ENCODE measurements at regions not wholly inside any gene's neighbourhood (a gene's known extent, or its start where the extent isn't known, plus 50 kb on each side); places are given as distances from the start of the nearest gene placed in this dataset.

GRCh38 chr3:146894406-146894805, 289.3 kb upstream of the PLSCR5 start (continued):
- TF ChIP-seq IKZF1 (conservative IDR thresholded peaks at IDR 0.05), result no peak
- TF ChIP-seq GATAD2B (conservative IDR thresholded peaks at IDR 0.05; ENCODE audit: low read depth), result no peak
- no peak for TF ChIP-seq PML (IDR thresholded peaks at IDR 0.05; ENCODE audit: low read length)
- no peak for TF ChIP-seq BRCA1 (IDR thresholded peaks at IDR 0.05; ENCODE audit: low read depth, low read length)
- no peak for TF ChIP-seq ZNF592 (IDR thresholded peaks at IDR 0.05)
- TF ChIP-seq SMAD5 (IDR thresholded peaks at IDR 0.05; ENCODE audit: low read depth), result no peak
- no peak for TF ChIP-seq BCLAF1 (IDR thresholded peaks at IDR 0.05)

DNA sequence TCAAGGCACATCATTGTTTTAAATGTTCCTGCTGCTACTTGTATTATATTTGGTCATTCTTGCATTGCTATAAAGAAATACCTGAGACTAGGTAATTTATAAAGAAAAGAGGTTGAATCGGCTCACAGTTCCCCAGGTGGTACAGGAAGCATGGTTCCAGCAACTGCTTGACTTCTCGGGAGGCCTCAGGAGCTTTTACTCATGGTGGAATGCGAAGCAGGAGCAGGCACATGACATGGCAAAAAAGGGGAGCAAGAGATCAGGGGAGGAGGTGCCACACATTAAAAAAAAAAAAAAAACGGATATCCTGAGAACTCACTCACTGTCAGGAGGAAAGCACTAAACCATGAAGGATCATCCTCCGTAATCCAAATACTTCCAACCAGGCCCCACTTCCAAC, 286.9 kb upstream of the PLSCR5 start:
- intact Hi-C loops (cut with micrococcal nuclease; ENCODE audit: unreplicated experiment), result no loop called here
- DNase-seq (ENCODE audit: low read depth, low spot score) (no peak), ATAC-seq (no peak), FAIRE-seq (no peak)
- Histone ChIP-seq H3K27ac (ENCODE audit: control insufficient read depth, insufficient read depth) (no peak overlapping the region), H3K79me2 (ENCODE audit: control insufficient read depth, insufficient read depth, low read length) (no peaks in the 10 kb centered on the region), H4K20me1 (ENCODE audit: control insufficient read depth, insufficient read depth) (no peaks in the 10 kb centered on the region), H3K4me1 (ENCODE audit: control insufficient read depth, insufficient read depth, low read length) (no peaks in the 10 kb centered on the region), H3K36me3 (ENCODE audit: control insufficient read depth in 2 of 2, insufficient read depth in 2 of 2, low read length in 1 of 2) (no peaks in the 10 kb centered on the region), H3K4me2 (ENCODE audit: control insufficient read depth, insufficient read depth) (no peak overlapping the region), H3K9me3 (replicated peaks; ENCODE audit: control insufficient read depth, insufficient read depth, low read length) (no peaks in the 10 kb centered on the region), H3K9ac (ENCODE audit: control insufficient read depth, insufficient read depth, low read length) (no peak overlapping the region), H3K27me3 (replicated peaks in 1 of 2; ENCODE audit: control insufficient read depth in 2 of 2, insufficient read depth in 2 of 2, low read length in 1 of 2) (no peaks in the 10 kb centered on the region), H3K4me3 (no peak overlapping the region), H2AFZ (ENCODE audit: control insufficient read depth, low read depth, low read length) (no peak overlapping the region)
- no TSS peak for BruUV-seq (replicated peaks)
- POLR2A ChIA-PET, result no interaction called here
- in situ Hi-C loops (cut with MboI), result no loop called here
- CTCF ChIA-PET, result no interaction called here
- RAD21 ChIA-PET (ENCODE audit: unreplicated experiment), result no interaction called here
- 14% methylated on average over 5 of the region's 5 CpGs for WGBS (ENCODE audit: insufficient coverage, insufficient replicate concordance, low lambda C conversion rate, missing lambda C conversion rate)
- SMC1A ChIA-PET (ENCODE audit: uncharacterized antibody, unreplicated experiment), result no interaction called here
- TF ChIP-seq, protein P1, sequence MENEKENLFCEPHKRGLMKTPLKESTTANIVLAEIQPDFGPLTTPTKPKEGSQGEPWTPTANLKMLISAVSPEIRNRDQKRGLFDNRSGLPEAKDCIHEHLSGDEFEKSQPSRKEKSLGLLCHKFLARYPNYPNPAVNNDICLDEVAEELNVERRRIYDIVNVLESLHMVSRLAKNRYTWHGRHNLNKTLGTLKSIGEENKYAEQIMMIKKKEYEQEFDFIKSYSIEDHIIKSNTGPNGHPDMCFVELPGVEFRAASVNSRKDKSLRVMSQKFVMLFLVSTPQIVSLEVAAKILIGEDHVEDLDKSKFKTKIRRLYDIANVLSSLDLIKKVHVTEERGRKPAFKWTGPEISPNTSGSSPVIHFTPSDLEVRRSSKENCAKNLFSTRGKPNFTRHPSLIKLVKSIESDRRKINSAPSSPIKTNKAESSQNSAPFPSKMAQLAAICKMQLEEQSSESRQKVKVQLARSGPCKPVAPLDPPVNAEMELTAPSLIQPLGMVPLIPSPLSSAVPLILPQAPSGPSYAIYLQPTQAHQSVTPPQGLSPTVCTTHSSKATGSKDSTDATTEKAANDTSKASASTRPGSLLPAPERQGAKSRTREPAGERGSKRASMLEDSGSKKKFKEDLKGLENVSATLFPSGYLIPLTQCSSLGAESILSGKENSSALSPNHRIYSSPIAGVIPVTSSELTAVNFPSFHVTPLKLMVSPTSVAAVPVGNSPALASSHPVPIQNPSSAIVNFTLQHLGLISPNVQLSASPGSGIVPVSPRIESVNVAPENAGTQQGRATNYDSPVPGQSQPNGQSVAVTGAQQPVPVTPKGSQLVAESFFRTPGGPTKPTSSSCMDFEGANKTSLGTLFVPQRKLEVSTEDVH (IDR thresholded peaks at IDR 0.05; ENCODE audit: low read depth, partially characterized antibody), result no peak
- TF ChIP-seq, protein P2, sequence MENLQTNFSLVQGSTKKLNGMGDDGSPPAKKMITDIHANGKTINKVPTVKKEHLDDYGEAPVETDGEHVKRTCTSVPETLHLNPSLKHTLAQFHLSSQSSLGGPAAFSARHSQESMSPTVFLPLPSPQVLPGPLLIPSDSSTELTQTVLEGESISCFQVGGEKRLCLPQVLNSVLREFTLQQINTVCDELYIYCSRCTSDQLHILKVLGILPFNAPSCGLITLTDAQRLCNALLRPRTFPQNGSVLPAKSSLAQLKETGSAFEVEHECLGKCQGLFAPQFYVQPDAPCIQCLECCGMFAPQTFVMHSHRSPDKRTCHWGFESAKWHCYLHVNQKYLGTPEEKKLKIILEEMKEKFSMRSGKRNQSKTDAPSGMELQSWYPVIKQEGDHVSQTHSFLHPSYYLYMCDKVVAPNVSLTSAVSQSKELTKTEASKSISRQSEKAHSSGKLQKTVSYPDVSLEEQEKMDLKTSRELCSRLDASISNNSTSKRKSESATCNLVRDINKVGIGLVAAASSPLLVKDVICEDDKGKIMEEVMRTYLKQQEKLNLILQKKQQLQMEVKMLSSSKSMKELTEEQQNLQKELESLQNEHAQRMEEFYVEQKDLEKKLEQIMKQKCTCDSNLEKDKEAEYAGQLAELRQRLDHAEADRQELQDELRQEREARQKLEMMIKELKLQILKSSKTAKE (IDR thresholded peaks at IDR 0.05; ENCODE audit: low read depth, poor library complexity, severe bottlenecking), result no peak
